HG03378 (cell line): ENCODE measurements at regions not wholly inside any gene's neighbourhood (a gene's known extent, or its start where the extent isn't known, plus 50 kb on each side); places are given as distances from the start of the nearest gene placed in this dataset.
"Not testable (repeated sequence)": the region's sequence is repeated elsewhere in the genome, so short reads cannot be mapped to it uniquely, and the experiment has no call there.

Experiments
- ATAC-seq: cut with Tn5 transposase; IDR thresholded peaks from one replicate; pipeline ENCODE4 v1.9.1; 2021; ENCODE audit warnings: mild to moderate bottlenecking, moderate library complexity; ENCODE audit not compliant: unreplicated experiment

GRCh38 chr4:177494791-177495190 lies 52.6 kb upstream of the AGA start:
- no peak for ATAC-seq

GRCh38 chr4:177495626-177496025 lies 53.4 kb upstream of the AGA start:
- ATAC-seq = not testable (repeated sequence)

GRCh38 chr4:177499537-177499936 lies 57.3 kb upstream of the AGA start:
- ATAC-seq = no peak

GRCh38 chr4:177505171-177505615 lies 63.0 kb upstream of the AGA start:
- no peak for ATAC-seq

- no peak for ATAC-seq
Measured at GRCh38 chr4:177508662-177509061, 66.4 kb upstream of the AGA start.

GRCh38 chr4:177509226-177509745 lies 67.0 kb upstream of the AGA start:
- no peak for ATAC-seq

- ATAC-seq = no peak
Measured at GRCh38 chr4:177511611-177512010, 69.4 kb upstream of the AGA start.

GRCh38 chr4:177512646-177513045 lies 70.4 kb upstream of the AGA start:
- no peak for ATAC-seq

- no peak for ATAC-seq
Measured at GRCh38 chr4:177517862-177518261, 75.6 kb upstream of the AGA start.

- no peak for ATAC-seq
Measured at GRCh38 chr4:177519481-177520260, 77.4 kb upstream of the AGA start.

GRCh38 chr4:177528620-177529019 lies 86.4 kb upstream of the AGA start:
- no peak for ATAC-seq

- no peak for ATAC-seq
Measured at GRCh38 chr4:177530561-177530960, 88.3 kb upstream of the AGA start.

GRCh38 chr4:177532358-177532757 lies 90.1 kb upstream of the AGA start:
- ATAC-seq = no peak

- ATAC-seq = not testable (repeated sequence)
Measured at GRCh38 chr4:177534841-177535240, 92.6 kb upstream of the AGA start.

GRCh38 chr4:177546745-177547144 lies 104.5 kb upstream of the AGA start:
- ATAC-seq = no peak

GRCh38 chr4:177547985-177548384 lies 105.7 kb upstream of the AGA start:
- no peak for ATAC-seq

GRCh38 chr4:177555007-177555574 lies 112.9 kb upstream of the AGA start:
- peak; percentile 71 for ATAC-seq

GRCh38 chr4:177557416-177557815 lies 115.2 kb upstream of the AGA start:
- ATAC-seq = no peak

- ATAC-seq = no peak
Measured at GRCh38 chr4:177558995-177559394, 116.8 kb upstream of the AGA start.

GRCh38 chr4:177562163-177562562 lies 119.9 kb upstream of the AGA start:
- no peak for ATAC-seq

GRCh38 chr4:177562859-177563258 lies 120.6 kb upstream of the AGA start:
- no peak for ATAC-seq

GRCh38 chr4:177566691-177567090 lies 124.5 kb upstream of the AGA start:
- ATAC-seq = no peak
